Gastrocnemius medialis (tissue), 4 donors: ENCODE measurements at regions not wholly inside any gene's neighbourhood (a gene's known extent, or its start where the extent isn't known, plus 50 kb on each side); places are given as distances from the start of the nearest gene placed in this dataset.

Source experiments
- CTCF ChIP-seq, 5 experiments: fragments of 450-650 bp in 3 of 5; fragments of 200-600 bp in 2 of 5; sonication (generic) in 2 of 5; IDR thresholded peaks in 4 of 5; conservative IDR thresholded peaks in 1 of 5; 1 replicate in 4 of 5; 2 replicates in 1 of 5; pipeline ENCODE4 v1.5.1; 2016 to 2019; ENCODE audit warnings: antibody characterized with exemption in 5 of 5, mild to moderate bottlenecking in 3 of 5, moderate library complexity in 3 of 5
- POLR2A ChIP-seq, 2 donors: fragments of 450-650 bp; IDR thresholded peaks; one replicate each; pipeline ENCODE4 v1.6.1; 2017; ENCODE audit warnings: antibody characterized with exemption in 2 of 2, mild to moderate bottlenecking in 2 of 2, moderate library complexity in 2 of 2

- no peak for TF ChIP-seq CTCF (IDR thresholded peaks at IDR 0.05 in 4 of 5, conservative IDR thresholded peaks at IDR 0.05 in 1 of 5)
- no peak for TF ChIP-seq POLR2A (IDR thresholded peaks at IDR 0.05)
Measured at GRCh38 chr5:74421377-74421776, 219.2 kb downstream of the ENC1 start.
